Endothelial cell of umbilical vein (primary cell): ENCODE measurements at regions not wholly inside any gene's neighbourhood (a gene's known extent, or its start where the extent isn't known, plus 50 kb on each side); places are given as distances from the start of the nearest gene placed in this dataset.

Experiments
- BruUV-seq: library from RNA; stranded (reverse); fragments of 400-500 nt; replicated peaks from 2 replicates; lab custom pipeline; 2021; lab: Mats Ljungman, UMichigan
- CTCF ChIA-PET: fragments of 300-600, 350-600 bp; sonication (Branson Sonifier 250); formaldehyde crosslinking; loops from one replicate; lab custom pipeline; 2021; ENCODE audit warnings: antibody characterized with exemption, inconsistent platforms; lab: Charles Lee
- POLR2A ChIA-PET: fragments of 300-600, 350-600 bp; sonication (Branson Sonifier 250); formaldehyde crosslinking; loops from one replicate; lab custom pipeline; 2021; ENCODE audit warnings: antibody characterized with exemption, inconsistent platforms; lab: Charles Lee
- DNase-seq: peaks from one replicate; pipeline ENCODE4 v3.0.0-alpha.2; 2011; ENCODE audit warnings: low read depth, low spot score
- FAIRE-seq: peaks from 2 replicates; lab custom pipeline; 2011; peaks lifted over from hg19 to GRCh38; lab: Jason Lieb, UNC
- H2AFZ ChIP-seq: 2 replicates; pipeline ENCODE4 v1.6.0; 2012; ENCODE audit warnings: low read depth, low read length, control low read depth, inconsistent platforms
- H3K27ac ChIP-seq: 2 replicates; pipeline ENCODE4 v1.5.1; 2011; ENCODE audit warnings: low read depth, mild to moderate bottlenecking, control low read depth, low read length, moderate library complexity; ENCODE audit not compliant: insufficient read depth
- H3K27me3 ChIP-seq, 2 experiments: 2 replicates each; pipeline versions ENCODE4 v1.6.0 to v1.6.1; 2011; ENCODE audit warnings: low read length in 2 of 2, mixed read lengths in 1 of 2; ENCODE audit not compliant: control insufficient read depth in 2 of 2, insufficient read depth in 2 of 2
- H3K36me3 ChIP-seq, 2 experiments: 2 replicates in 1 of 2; 3 replicates in 1 of 2; pipeline ENCODE4 v1.5.1; 2011; ENCODE audit warnings: low read length in 2 of 2, mild to moderate bottlenecking in 1 of 2, moderate library complexity in 1 of 2; ENCODE audit not compliant: control insufficient read depth in 2 of 2, insufficient read depth in 2 of 2; ENCODE audit errors: extremely low read depth in 1 of 2
- H3K4me1 ChIP-seq: 3 replicates; pipeline ENCODE4 v1.5.1; 2011; ENCODE audit warnings: mild to moderate bottlenecking, low read length; ENCODE audit not compliant: control insufficient read depth, insufficient read depth; ENCODE audit errors: extremely low read depth
- H3K4me2 ChIP-seq: 2 replicates; pipeline ENCODE4 v1.6.1; 2011; ENCODE audit warnings: low read length, control low read depth, mixed read lengths; ENCODE audit not compliant: insufficient read depth
- H3K4me3 ChIP-seq, 3 experiments: fragments of 200-600 bp in 1 of 3; sonication (generic), shearing (Covaris generic) in 1 of 3; replicated peaks in 1 of 3; 2 replicates each; pipeline ENCODE4 v1.5.1; 2011 to 2016; ENCODE audit warnings: control low read depth in 3 of 3, low read length in 3 of 3, mild to moderate bottlenecking in 2 of 3, inconsistent platforms in 1 of 3, low read depth in 1 of 3, moderate library complexity in 1 of 3; ENCODE audit not compliant: insufficient read depth in 1 of 3
- H3K79me2 ChIP-seq: 2 replicates; pipeline ENCODE4 v1.6.0; 2012; ENCODE audit warnings: low read length, inconsistent platforms; ENCODE audit not compliant: control insufficient read depth, insufficient read depth
- H3K9ac ChIP-seq: replicated peaks from 2 replicates; pipeline ENCODE3; 2011; ENCODE audit warnings: low read length, control low read depth; ENCODE audit not compliant: insufficient read depth; ENCODE audit errors: extremely low read depth
- H3K9me1 ChIP-seq: replicated peaks from 3 replicates; pipeline ENCODE4 v1.6.0; 2011; ENCODE audit warnings: mild to moderate bottlenecking, low read length; ENCODE audit not compliant: control insufficient read depth, insufficient read depth; ENCODE audit errors: extremely low read depth
- H3K9me3 ChIP-seq: replicated peaks from 2 replicates; pipeline ENCODE4 v1.5.1; 2012; ENCODE audit warnings: low read length, inconsistent platforms; ENCODE audit not compliant: control insufficient read depth, insufficient read depth
- H4K20me1 ChIP-seq: replicated peaks from 2 replicates; pipeline ENCODE3; 2011; ENCODE audit warnings: mild to moderate bottlenecking, low read length; ENCODE audit not compliant: control insufficient read depth, insufficient read depth; ENCODE audit errors: extremely low read depth
- CTCF ChIP-seq, 2 donors: IDR thresholded peaks; 1 replicate in 1 of 2; 2 replicates in 1 of 2; pipeline ENCODE4 v1.5.1; 2011; ENCODE audit warnings: low read length in 2 of 2, mild to moderate bottlenecking in 2 of 2, moderate library complexity in 2 of 2, control low read depth in 1 of 2, inconsistent platforms in 1 of 2, low read depth in 1 of 2; ENCODE audit not compliant: insufficient read depth in 1 of 2; ENCODE audit errors: extremely low read depth in 1 of 2
- EZH2 ChIP-seq: IDR thresholded peaks from 2 replicates; pipeline ENCODE4 v1.6.1; 2012; ENCODE audit warnings: borderline replicate concordance, low read depth, mild to moderate bottlenecking, moderate library complexity, low read length, inconsistent platforms; ENCODE audit not compliant: severe bottlenecking
- FOS ChIP-seq: IDR thresholded peaks from 2 replicates; pipeline ENCODE4 v1.6.1; 2011; ENCODE audit warnings: mild to moderate bottlenecking, low read length, moderate library complexity, borderline replicate concordance; ENCODE audit not compliant: insufficient read depth
- GATA2 ChIP-seq: IDR thresholded peaks from 2 replicates; pipeline ENCODE4 v1.7.0; 2011; ENCODE audit warnings: low read depth, mild to moderate bottlenecking, moderate library complexity, mixed read lengths, low read length; ENCODE audit not compliant: insufficient read length, insufficient read depth
- JUN ChIP-seq: IDR thresholded peaks from 2 replicates; pipeline ENCODE4 v1.6.1; 2011; ENCODE audit warnings: borderline replicate concordance, low read depth; ENCODE audit not compliant: insufficient read length, insufficient read depth
- MYC ChIP-seq: IDR thresholded peaks from one replicate; pipeline ENCODE4 v1.6.1; 2011; ENCODE audit warnings: mild to moderate bottlenecking, low read depth, low read length
- POLR2A ChIP-seq: IDR thresholded peaks from 2 replicates; pipeline ENCODE4 v1.6.1; 2012; ENCODE audit warnings: low read depth, mild to moderate bottlenecking, control low read depth, low read length
- POLR2AphosphoS5 ChIP-seq: IDR thresholded peaks from 2 replicates; pipeline ENCODE4 v1.6.1; 2012; ENCODE audit warnings: low read depth, mild to moderate bottlenecking, control low read depth, low read length, moderate library complexity; ENCODE audit not compliant: insufficient read depth
- dilution Hi-C: fragments of 300-500 bp; cut with MboI; formaldehyde crosslinking; loops from one replicate; pipeline ENCODE4 v1.15.0; 2019; ENCODE audit warnings: low sequenced_read_pairs; ENCODE audit not compliant: extremely low pct_ligation_motif_present
- intact Hi-C: fragments of 100-400 bp; cut with micrococcal nuclease; formaldehyde crosslinking; loops from one replicate; pipeline ENCODE4 v1.10.0; 2022
- TF ChIP-seq, protein P1 (sequence below): IDR thresholded peaks from 2 replicates; pipeline ENCODE4 v1.6.1; 2011; ENCODE audit not compliant: insufficient read depth, insufficient read length

DNA sequence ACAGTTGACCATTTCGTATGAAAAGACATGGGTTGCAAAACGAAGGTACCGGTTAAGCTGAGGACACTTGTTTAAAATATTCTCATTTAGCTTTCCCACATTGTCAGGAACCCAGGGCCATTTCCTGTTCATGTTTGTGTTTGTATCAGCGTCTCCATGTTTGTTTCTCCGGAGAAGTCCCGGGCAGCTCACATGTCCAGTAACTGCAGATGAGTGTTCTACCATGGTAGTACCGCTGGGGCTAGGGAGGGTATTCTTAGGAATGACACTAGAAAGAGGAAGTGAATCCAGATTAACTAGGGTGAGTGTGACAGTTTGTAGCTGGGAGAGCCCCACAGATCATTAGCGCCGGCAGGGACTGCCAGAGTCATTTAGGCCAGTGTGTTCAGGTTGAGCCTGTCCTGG is 50.0 kb upstream of the EVL start:
- no peak for FAIRE-seq
- TF ChIP-seq JUN, result no peak
- no peak for TF ChIP-seq EZH2
- TF ChIP-seq CTCF (IDR thresholded peaks at IDR 0.05; ENCODE audit: extremely low read depth in 1 of 2, insufficient read depth in 1 of 2, low read depth in 1 of 2, low read length in 2 of 2), result no peak
- no peak for TF ChIP-seq MYC
- TF ChIP-seq, protein P1, sequence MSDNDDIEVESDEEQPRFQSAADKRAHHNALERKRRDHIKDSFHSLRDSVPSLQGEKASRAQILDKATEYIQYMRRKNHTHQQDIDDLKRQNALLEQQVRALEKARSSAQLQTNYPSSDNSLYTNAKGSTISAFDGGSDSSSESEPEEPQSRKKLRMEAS, result no peak
- no peak for TF ChIP-seq POLR2A
- no peak for TF ChIP-seq FOS
- TF ChIP-seq GATA2, result no peak
- no peak for TF ChIP-seq POLR2AphosphoS5
- no peaks in the 10 kb centered on the region for H3K27me3 ChIP-seq
- no peak overlapping the region for H3K4me3 ChIP-seq
- no peaks in the 10 kb centered on the region for H3K9me3 ChIP-seq
- BruUV-seq, result no TSS peak
- no peaks in the 10 kb centered on the region for H4K20me1 ChIP-seq
- no peaks in the 10 kb centered on the region for H3K36me3 ChIP-seq
- H2AFZ ChIP-seq, result no peak overlapping the region
- dilution Hi-C loops (no loop called here), intact Hi-C loops (no loop called here)
- H3K9me1 ChIP-seq, result no peaks in the 10 kb centered on the region
- no peaks in the 10 kb centered on the region for H3K79me2 ChIP-seq
- no peak overlapping the region for H3K27ac ChIP-seq
- ChIA-PET CTCF (interaction anchor here (1.0 to 1.2 kb wide), 2 partner anchors 10 to 16 kb away, joined by 3 to 4 read pairs; no protein-coding TSS in a partner anchor), POLR2A (interaction anchor here (1.1 kb wide), 1 partner anchor 24 kb away, joined by 3 read pairs; no protein-coding TSS in a partner anchor)
- H3K4me1 ChIP-seq, result no peaks in the 10 kb centered on the region
- H3K4me2 ChIP-seq, result no peak overlapping the region
- H3K9ac ChIP-seq, result no peak overlapping the region
- peak; percentile 52 for DNase-seq
